GM23338 (cell line): ENCODE measurements at regions not wholly inside any gene's neighbourhood (a gene's known extent, or its start where the extent isn't known, plus 50 kb on each side); places are given as distances from the start of the nearest gene placed in this dataset.

Experiments used
- ATAC-seq: fragments of 200-7000 bp; cut with Tn5 transposase; 3 replicates; pipeline ENCODE4 v1.9.1; 2020
- DNase-seq: peaks from one replicate; pipeline ENCODE4 v3.0.0-alpha.2; 2015; ENCODE audit warnings: low spot score
- H2AFZ ChIP-seq: fragments of 200-600 bp; sonication (generic); 2 replicates; pipeline ENCODE4 v1.8.0; 2016; ENCODE audit warnings: antibody characterized with exemption, mild to moderate bottlenecking, moderate library complexity
- H3F3A ChIP-seq: fragments of 200-600 bp; sonication (generic); replicated peaks from 2 replicates; pipeline ENCODE4 v1.8.0; 2017; ENCODE audit warnings: antibody characterized with exemption, mixed run types, low read depth
- H3K27ac ChIP-seq: fragments of 200-600 bp; sonication (generic); 2 replicates; pipeline ENCODE4 v1.6.1; 2016; ENCODE audit warnings: low read depth
- H3K27me3 ChIP-seq: fragments of 200-600 bp; sonication (generic); 2 replicates; pipeline ENCODE4 v1.8.0; 2016; ENCODE audit warnings: mild to moderate bottlenecking, mixed run types, moderate library complexity; ENCODE audit not compliant: insufficient read depth
- H3K36me3 ChIP-seq: fragments of 200-600 bp; sonication (generic); 2 replicates; pipeline ENCODE4 v1.8.0; 2016; ENCODE audit warnings: mild to moderate bottlenecking; ENCODE audit not compliant: insufficient read depth
- H3K4me1 ChIP-seq: fragments of 200-600 bp; sonication (generic); 2 replicates; pipeline ENCODE4 v1.8.0; 2016; ENCODE audit warnings: mild to moderate bottlenecking, moderate library complexity; ENCODE audit not compliant: insufficient read depth
- H3K4me2 ChIP-seq: fragments of 200-600 bp; sonication (generic); 2 replicates; pipeline ENCODE4 v1.7.1; 2017; ENCODE audit warnings: mixed run types
- H3K4me3 ChIP-seq: fragments of 200-600 bp; sonication (generic); 2 replicates; pipeline ENCODE4 v1.6.1; 2016; ENCODE audit warnings: mixed run types
- H3K79me2 ChIP-seq: fragments of 200-600 bp; sonication (generic); replicated peaks from 2 replicates; pipeline ENCODE4 v1.8.0; 2017; ENCODE audit warnings: mild to moderate bottlenecking; ENCODE audit not compliant: insufficient read depth
- H3K9me2 ChIP-seq: fragments of 200-600 bp; sonication (generic); 2 replicates; pipeline ENCODE4 v1.8.0; 2017; ENCODE audit not compliant: insufficient read depth
- H4K20me1 ChIP-seq: fragments of 200-600 bp; sonication (generic); replicated peaks from 2 replicates; pipeline ENCODE4 v1.8.0; 2017; ENCODE audit warnings: mild to moderate bottlenecking; ENCODE audit not compliant: insufficient read depth
- H3K27ac Mint-ChIP-seq: 2 replicates; pipeline ENCODE4 v1.8.0; 2020; ENCODE audit warnings: inconsistent platforms, mild to moderate bottlenecking, moderate library complexity, mixed read lengths
- H3K27me3 Mint-ChIP-seq: 3 replicates; pipeline ENCODE4 v1.8.0; 2022; ENCODE audit warnings: low read depth, mild to moderate bottlenecking, moderate library complexity, mixed read lengths, inconsistent platforms; ENCODE audit not compliant: insufficient read depth, poor library complexity
- H3K36me3 Mint-ChIP-seq: 3 replicates; pipeline ENCODE4 v1.8.0; 2021; ENCODE audit warnings: low read depth, mild to moderate bottlenecking, inconsistent platforms, moderate library complexity, mixed read lengths
- H3K4me1 Mint-ChIP-seq: 3 replicates; pipeline ENCODE4 v1.8.0; 2020; ENCODE audit warnings: mild to moderate bottlenecking, inconsistent platforms, mixed read lengths
- H3K4me3 Mint-ChIP-seq: 3 replicates; pipeline ENCODE4 v1.8.0; 2021; ENCODE audit warnings: moderate library complexity, mild to moderate bottlenecking, inconsistent platforms, mixed read lengths
- H3K9me3 Mint-ChIP-seq: 3 replicates; pipeline ENCODE4 v1.8.0; 2020; ENCODE audit warnings: moderate library complexity, mild to moderate bottlenecking, inconsistent platforms, mixed read lengths
- CREB1 ChIP-seq: fragments of 250-450 bp; sonication (Bioruptor Pico); IDR thresholded peaks from 2 replicates; pipeline ENCODE4 v1.5.0; 2020; ENCODE audit warnings: low read depth, mild to moderate bottlenecking, moderate library complexity
- EZH2 ChIP-seq: fragments of 200-600 bp; sonication (generic); IDR thresholded peaks from one replicate; pipeline ENCODE4 v1.8.0; 2017; ENCODE audit warnings: antibody characterized with exemption, mild to moderate bottlenecking, low read depth; ENCODE audit not compliant: unreplicated experiment
- EZH2phosphoT487 ChIP-seq: fragments of 200-600 bp; sonication (generic); IDR thresholded peaks from one replicate; pipeline ENCODE4 v1.8.1; 2018; ENCODE audit warnings: antibody characterized with exemption; ENCODE audit not compliant: unreplicated experiment
- NANOG ChIP-seq: IDR thresholded peaks from 2 replicates; pipeline ENCODE4 v1.6.1; 2016; ENCODE audit warnings: antibody characterized with exemption, borderline replicate concordance
- POLR2AphosphoS5 ChIP-seq: IDR thresholded peaks from 2 replicates; pipeline ENCODE4 v1.6.1; 2016; ENCODE audit warnings: antibody characterized with exemption, low read depth
- STAT1 ChIP-seq: IDR thresholded peaks from one replicate; pipeline ENCODE4 v1.6.1; 2016; ENCODE audit warnings: antibody characterized with exemption; ENCODE audit not compliant: unreplicated experiment
- ZNF114 ChIP-seq: fragments of 250-450 bp; sonication (Bioruptor Pico); IDR thresholded peaks from 2 replicates; pipeline ENCODE4 v1.5.0; 2020; ENCODE audit warnings: mild to moderate bottlenecking, moderate library complexity
- ZNF331 ChIP-seq: fragments of 250-450 bp; sonication (Bioruptor Pico); IDR thresholded peaks from 2 replicates; pipeline ENCODE4 v1.5.0; 2020; ENCODE audit warnings: low read depth, mild to moderate bottlenecking, moderate library complexity
- TF ChIP-seq, protein P1 (sequence below): IDR thresholded peaks from one replicate; pipeline ENCODE4 v1.6.1; 2018; ENCODE audit warnings: antibody characterized with exemption; ENCODE audit not compliant: unreplicated experiment
- TF ChIP-seq, protein P2 (sequence below): IDR thresholded peaks from 2 replicates; pipeline ENCODE4 v1.6.1; 2016; ENCODE audit warnings: antibody characterized with exemption
- TF ChIP-seq, protein P3 (sequence below), 2 experiments: fragments of 200-600 bp in 1 of 2; sonication (generic) in 1 of 2; conservative IDR thresholded peaks; 2 replicates each; pipeline versions ENCODE4 v1.5.1 to v1.6.1; 2016 to 2017; ENCODE audit warnings: antibody characterized with exemption in 2 of 2, low read depth in 2 of 2, mild to moderate bottlenecking in 2 of 2, moderate library complexity in 1 of 2

DNA sequence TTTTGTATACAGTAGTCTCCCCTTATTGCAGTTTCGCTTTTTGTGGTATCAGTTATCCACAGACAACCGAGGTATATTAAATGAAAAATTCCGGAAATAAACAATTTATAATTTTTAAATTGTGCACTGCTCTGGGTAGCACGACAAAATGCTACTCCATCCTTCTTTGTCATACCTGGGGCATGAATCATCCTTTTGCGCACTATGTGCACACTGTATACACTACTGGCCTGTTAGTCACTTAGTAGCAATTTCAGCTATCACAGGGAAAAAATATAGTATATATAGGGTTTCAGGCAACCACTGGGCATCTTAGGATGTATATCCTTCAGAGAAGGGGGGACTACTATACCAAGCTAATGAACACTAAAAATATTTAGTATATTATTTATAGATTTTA lies 198.8 kb upstream of the FAT4 start:
- DNase-seq (no peak), ATAC-seq (no peak)
- H3K4me2 ChIP-seq: no peak overlapping the region
- no peaks in the 10 kb centered on the region for H4K20me1 ChIP-seq
- Mint-ChIP-seq H3K36me3 (no peaks in the 10 kb centered on the region), H3K9me3 (no peaks in the 10 kb centered on the region), H3K4me1 (peaks cover 15% of the 10 kb centered on the region), H3K27me3 (no peaks in the 10 kb centered on the region), H3K27ac (no peak overlapping the region), H3K4me3 (no peak overlapping the region)
- H3K4me3 ChIP-seq: no peak overlapping the region
- H3K79me2 ChIP-seq: no peaks in the 10 kb centered on the region
- H3K9me2 ChIP-seq: no peaks in the 10 kb centered on the region
- no peak overlapping the region for H3K27ac ChIP-seq
- no peak for TF ChIP-seq EZH2
- no peak for TF ChIP-seq NANOG
- TF ChIP-seq, protein P1, sequence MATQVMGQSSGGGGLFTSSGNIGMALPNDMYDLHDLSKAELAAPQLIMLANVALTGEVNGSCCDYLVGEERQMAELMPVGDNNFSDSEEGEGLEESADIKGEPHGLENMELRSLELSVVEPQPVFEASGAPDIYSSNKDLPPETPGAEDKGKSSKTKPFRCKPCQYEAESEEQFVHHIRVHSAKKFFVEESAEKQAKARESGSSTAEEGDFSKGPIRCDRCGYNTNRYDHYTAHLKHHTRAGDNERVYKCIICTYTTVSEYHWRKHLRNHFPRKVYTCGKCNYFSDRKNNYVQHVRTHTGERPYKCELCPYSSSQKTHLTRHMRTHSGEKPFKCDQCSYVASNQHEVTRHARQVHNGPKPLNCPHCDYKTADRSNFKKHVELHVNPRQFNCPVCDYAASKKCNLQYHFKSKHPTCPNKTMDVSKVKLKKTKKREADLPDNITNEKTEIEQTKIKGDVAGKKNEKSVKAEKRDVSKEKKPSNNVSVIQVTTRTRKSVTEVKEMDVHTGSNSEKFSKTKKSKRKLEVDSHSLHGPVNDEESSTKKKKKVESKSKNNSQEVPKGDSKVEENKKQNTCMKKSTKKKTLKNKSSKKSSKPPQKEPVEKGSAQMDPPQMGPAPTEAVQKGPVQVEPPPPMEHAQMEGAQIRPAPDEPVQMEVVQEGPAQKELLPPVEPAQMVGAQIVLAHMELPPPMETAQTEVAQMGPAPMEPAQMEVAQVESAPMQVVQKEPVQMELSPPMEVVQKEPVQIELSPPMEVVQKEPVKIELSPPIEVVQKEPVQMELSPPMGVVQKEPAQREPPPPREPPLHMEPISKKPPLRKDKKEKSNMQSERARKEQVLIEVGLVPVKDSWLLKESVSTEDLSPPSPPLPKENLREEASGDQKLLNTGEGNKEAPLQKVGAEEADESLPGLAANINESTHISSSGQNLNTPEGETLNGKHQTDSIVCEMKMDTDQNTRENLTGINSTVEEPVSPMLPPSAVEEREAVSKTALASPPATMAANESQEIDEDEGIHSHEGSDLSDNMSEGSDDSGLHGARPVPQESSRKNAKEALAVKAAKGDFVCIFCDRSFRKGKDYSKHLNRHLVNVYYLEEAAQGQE: no peak
- no peak for TF ChIP-seq EZH2phosphoT487
- no peak for TF ChIP-seq POLR2AphosphoS5
- TF ChIP-seq, protein P2, sequence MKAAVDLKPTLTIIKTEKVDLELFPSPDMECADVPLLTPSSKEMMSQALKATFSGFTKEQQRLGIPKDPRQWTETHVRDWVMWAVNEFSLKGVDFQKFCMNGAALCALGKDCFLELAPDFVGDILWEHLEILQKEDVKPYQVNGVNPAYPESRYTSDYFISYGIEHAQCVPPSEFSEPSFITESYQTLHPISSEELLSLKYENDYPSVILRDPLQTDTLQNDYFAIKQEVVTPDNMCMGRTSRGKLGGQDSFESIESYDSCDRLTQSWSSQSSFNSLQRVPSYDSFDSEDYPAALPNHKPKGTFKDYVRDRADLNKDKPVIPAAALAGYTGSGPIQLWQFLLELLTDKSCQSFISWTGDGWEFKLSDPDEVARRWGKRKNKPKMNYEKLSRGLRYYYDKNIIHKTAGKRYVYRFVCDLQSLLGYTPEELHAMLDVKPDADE: no peak
- TF ChIP-seq, protein P3, sequence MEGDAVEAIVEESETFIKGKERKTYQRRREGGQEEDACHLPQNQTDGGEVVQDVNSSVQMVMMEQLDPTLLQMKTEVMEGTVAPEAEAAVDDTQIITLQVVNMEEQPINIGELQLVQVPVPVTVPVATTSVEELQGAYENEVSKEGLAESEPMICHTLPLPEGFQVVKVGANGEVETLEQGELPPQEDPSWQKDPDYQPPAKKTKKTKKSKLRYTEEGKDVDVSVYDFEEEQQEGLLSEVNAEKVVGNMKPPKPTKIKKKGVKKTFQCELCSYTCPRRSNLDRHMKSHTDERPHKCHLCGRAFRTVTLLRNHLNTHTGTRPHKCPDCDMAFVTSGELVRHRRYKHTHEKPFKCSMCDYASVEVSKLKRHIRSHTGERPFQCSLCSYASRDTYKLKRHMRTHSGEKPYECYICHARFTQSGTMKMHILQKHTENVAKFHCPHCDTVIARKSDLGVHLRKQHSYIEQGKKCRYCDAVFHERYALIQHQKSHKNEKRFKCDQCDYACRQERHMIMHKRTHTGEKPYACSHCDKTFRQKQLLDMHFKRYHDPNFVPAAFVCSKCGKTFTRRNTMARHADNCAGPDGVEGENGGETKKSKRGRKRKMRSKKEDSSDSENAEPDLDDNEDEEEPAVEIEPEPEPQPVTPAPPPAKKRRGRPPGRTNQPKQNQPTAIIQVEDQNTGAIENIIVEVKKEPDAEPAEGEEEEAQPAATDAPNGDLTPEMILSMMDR (conservative IDR thresholded peaks at IDR 0.05; ENCODE audit: low read depth in 2 of 2): no peak
- TF ChIP-seq ZNF114 (CRISPR knock-in tag): no peak
- no peak for TF ChIP-seq CREB1
- TF ChIP-seq ZNF331 (CRISPR knock-in tag): no peak
- no peak for TF ChIP-seq STAT1
- H3K27me3 ChIP-seq: no peaks in the 10 kb centered on the region
- no peaks in the 10 kb centered on the region for H3F3A ChIP-seq
- no peak overlapping the region for H2AFZ ChIP-seq
- peaks cover 8% of the 10 kb centered on the region; the same call in 1 of the 2 replicates for H3K4me1 ChIP-seq
- H3K36me3 ChIP-seq: no peaks in the 10 kb centered on the region
